ENCODE measurements at regions not wholly inside any gene's neighbourhood (a gene's known extent, or its start where the extent isn't known, plus 50 kb on each side); places are given as distances from the start of the nearest gene placed in this dataset.

DNA sequence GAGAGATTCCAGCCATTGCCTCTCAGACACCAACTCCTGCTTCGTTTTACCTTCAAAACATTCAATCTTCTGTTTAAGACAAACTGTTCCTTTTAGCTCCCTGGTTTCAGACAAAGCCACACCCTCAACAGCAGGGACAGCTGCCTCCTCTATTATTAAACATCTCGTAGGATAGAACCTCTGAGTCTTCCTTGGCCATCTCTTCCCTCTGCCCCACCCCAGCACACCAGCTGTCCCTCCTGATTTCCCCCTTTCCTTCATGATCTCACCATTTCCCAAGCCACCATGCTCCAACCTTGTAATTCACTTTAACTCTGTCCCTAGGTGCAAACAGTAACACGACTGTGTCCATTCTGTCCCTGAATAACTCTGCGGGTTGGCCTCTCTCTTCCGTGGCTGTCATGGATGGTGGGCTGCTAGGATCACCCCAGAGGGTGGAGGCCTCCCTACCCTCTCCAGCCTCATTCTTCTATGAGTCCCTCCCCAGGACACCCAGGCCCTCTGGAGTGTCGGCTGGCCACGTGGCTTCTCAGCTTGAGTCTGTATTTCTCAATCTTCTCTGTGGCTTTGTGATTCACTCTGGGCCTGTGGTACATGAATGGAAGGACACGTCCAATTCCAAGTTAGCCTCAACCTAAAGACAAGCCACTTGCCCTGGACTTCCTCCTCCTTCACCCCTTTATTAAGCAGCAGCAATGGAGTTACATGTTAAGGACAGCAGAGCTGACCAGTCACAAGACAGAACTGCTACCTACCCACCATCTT is 349.9 kb downstream of the FBXW7 start:
- no peak for TF ChIP-seq EZH2 (IDR thresholded peaks at IDR 0.05; ENCODE audit: insufficient read depth, poor library complexity, severe bottlenecking)
- TF ChIP-seq EZH2phosphoT487 (IDR thresholded peaks at IDR 0.05; ENCODE audit: insufficient read depth, low read depth), result no peak

Data from GM23248 (cell line).